Activated naive CD8-positive, alpha-beta T cell treated with anti-CD3 and anti-CD28 coated beads, Interleukin-2, amount 50 U/mL, for 24 hours (primary cell): ENCODE measurements at regions not wholly inside any gene's neighbourhood (a gene's known extent, or its start where the extent isn't known, plus 50 kb on each side); places are given as distances from the start of the nearest gene placed in this dataset.

Experiments
- ATAC-seq: fragments of 150-1000 bp; cut with Tn5 transposase; one replicate; pipeline ENCODE4 v1.10.0; 2021
- DNase-seq: peaks from one replicate; pipeline ENCODE4 v3.0.0; 2021
- H3K27ac Mint-ChIP-seq: one replicate; pipeline ENCODE4 v1.8.0; 2021; ENCODE audit warnings: mild to moderate bottlenecking, mixed read lengths
- H3K27me3 Mint-ChIP-seq: one replicate; pipeline ENCODE4 v1.8.0; 2021; ENCODE audit warnings: mixed read lengths
- H3K36me3 Mint-ChIP-seq: one replicate; pipeline ENCODE4 v1.8.0; 2021; ENCODE audit warnings: low read depth, mixed read lengths
- H3K4me1 Mint-ChIP-seq: one replicate; pipeline ENCODE4 v1.8.0; 2021; ENCODE audit warnings: mixed read lengths
- H3K4me3 Mint-ChIP-seq: one replicate; pipeline ENCODE4 v1.8.0; 2021; ENCODE audit warnings: mild to moderate bottlenecking, moderate library complexity, mixed read lengths
- H3K9me3 Mint-ChIP-seq: one replicate; pipeline ENCODE4 v1.8.0; 2021; ENCODE audit warnings: mixed read lengths

DNA sequence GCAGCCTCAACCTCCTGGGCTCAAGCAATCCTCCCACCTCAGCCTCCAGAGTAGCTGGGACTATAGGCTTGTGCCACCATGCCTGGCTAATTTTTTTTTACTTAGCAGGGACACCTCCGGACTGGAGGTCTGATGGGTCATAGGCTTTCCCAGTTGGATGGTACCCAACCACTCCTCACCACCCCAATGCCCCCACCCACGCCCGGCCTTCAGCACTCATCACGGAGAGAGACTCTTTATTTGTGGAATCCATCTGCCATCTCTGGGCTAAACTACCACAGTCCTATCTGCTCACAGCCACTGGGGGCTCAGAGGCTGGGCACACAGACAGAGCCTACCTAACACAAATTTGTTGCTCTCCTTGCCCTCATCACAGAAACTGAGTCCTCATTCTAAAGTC, 58.3 kb upstream of the STXBP1 start:
- Mint-ChIP-seq H3K36me3 (no peaks in the 10 kb centered on the region), H3K9me3 (no peaks in the 10 kb centered on the region), H3K4me1 (peaks cover 38% of the 10 kb centered on the region), H3K27me3 (no peaks in the 10 kb centered on the region), H3K27ac (no peak overlapping the region), H3K4me3 (no peak overlapping the region)
- no peak for ATAC-seq
- no peak for DNase-seq

DNA sequence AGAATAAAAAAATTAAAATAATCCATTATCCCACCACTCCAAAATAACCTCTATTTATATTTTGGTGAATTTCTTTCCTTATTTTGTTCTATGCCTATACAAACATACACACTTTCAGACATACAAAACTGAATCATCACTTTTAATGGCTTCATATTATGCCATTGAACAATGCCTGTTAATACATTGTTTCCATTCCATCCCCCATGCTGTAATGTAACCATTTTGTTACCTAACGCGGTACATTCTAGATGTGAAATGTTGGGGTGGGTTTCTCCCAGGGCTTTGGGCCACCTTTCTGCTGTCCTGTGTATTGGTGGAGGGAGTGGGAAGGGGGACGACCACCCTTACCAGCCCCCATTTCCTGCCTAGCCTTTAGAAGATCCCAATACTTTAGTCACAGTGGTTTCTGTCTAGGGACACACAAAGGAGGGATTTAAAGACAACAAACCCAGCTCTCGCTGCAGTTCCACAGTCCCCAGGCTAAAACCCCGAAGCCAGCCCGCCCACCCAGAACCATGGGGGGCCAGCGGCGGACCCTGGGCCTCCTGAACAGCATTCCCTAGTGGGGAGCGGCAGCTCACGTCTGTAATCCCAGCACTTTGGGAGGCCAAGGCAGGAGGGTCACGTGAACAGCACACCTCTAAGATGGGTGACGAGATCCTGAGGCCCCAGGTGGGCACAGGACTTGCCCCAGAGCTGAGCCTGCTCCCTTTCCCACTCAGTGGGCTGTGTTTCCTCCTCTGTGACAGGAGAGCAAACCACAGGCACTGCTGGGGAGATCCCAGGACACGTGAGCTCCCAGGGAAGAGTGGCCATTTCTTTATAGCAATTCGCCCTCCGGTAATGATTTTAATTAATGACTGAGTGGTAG, 56.9 kb upstream of the STXBP1 start:
- H3K36me3 Mint-ChIP-seq = no peaks in the 10 kb centered on the region
- H3K27ac Mint-ChIP-seq = peak overlapping the region; percentile 86
- DNase-seq = no peak
- no peaks in the 10 kb centered on the region for H3K9me3 Mint-ChIP-seq
- ATAC-seq = no peak
- H3K4me3 Mint-ChIP-seq = no peak overlapping the region
- no peaks in the 10 kb centered on the region for H3K27me3 Mint-ChIP-seq
- H3K4me1 Mint-ChIP-seq = peaks cover 40% of the 10 kb centered on the region

DNA sequence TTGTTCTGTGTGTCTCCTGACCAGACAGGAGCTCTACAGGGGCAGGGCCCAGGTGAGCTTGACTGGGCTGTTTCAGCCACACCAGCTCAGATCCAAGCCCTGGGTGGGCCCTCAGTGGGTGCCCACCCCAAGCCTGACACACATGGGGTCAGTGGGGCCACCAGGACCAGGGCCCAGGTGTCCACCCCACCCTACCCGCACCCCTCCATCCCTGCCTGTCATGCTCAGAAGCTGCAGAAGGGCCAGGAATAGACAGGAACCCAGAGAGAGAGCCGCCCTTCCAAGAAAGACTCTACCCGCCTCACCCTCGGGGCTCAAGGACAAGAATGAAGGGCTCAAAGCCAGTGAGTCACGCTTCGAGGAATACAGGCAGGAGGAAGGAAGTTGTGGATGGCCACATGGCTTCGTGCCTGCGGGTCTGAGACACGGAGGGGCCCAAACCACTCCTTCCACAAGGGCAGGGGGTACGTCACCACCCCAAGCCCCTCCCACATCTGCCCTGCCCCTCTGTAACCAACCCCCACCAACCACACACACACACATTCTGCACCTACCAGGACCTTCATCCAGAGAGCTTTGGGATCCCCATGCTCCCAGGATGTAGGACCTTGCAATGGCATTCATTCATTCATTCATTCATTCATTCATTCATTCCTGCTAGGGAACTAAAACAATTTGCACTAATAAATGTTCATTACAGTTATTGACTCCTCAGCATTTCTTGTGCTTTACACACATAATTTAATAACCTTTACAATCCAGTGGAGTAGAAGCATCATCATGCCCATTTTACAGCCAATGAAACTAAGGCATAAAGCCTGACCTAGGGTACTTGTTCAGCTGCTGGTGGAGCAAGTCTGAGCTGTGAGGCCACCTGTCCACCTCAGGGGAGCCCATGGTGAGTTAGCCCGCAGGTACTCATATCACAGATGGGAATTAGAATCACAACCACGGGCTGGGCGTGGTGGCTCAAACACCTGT, 55.9 kb upstream of the STXBP1 start:
- DNase-seq = peak; percentile 75
- no peaks in the 10 kb centered on the region for H3K36me3 Mint-ChIP-seq
- ATAC-seq = peak; percentile 86
- H3K4me1 Mint-ChIP-seq = peaks cover 44% of the 10 kb centered on the region
- peak overlapping the region; percentile 13 for H3K4me3 Mint-ChIP-seq
- no peaks in the 10 kb centered on the region for H3K9me3 Mint-ChIP-seq
- no peaks in the 10 kb centered on the region for H3K27me3 Mint-ChIP-seq
- peak overlapping the region; percentile 86 for H3K27ac Mint-ChIP-seq

DNA sequence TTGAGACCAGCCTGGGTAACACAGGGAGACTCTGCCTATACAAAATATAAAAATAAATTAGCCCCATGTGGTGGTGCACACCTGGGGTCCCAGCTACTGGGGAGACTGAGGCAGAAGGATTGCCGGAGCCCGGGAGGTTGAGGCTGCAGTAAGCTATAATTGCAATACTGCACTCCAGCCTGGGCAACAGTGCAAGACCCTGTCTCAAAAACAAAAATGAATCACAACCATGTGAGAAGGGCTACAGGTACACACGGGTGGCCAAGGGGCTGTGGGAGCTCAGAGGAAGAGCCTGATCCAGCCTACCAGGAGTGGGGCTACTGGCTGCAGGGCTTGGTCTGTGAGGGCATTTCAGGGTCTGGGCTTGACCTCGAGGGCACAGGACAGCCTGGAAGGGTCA, 55.2 kb upstream of the STXBP1 start:
- H3K27ac Mint-ChIP-seq = peak overlapping the region; percentile 64
- peak overlapping the region; percentile 13 for H3K4me3 Mint-ChIP-seq
- no peaks in the 10 kb centered on the region for H3K36me3 Mint-ChIP-seq
- ATAC-seq (no peak), DNase-seq (no peak)
- H3K9me3 Mint-ChIP-seq = no peaks in the 10 kb centered on the region
- H3K27me3 Mint-ChIP-seq = no peaks in the 10 kb centered on the region
- peaks cover 52% of the 10 kb centered on the region for H3K4me1 Mint-ChIP-seq

DNA sequence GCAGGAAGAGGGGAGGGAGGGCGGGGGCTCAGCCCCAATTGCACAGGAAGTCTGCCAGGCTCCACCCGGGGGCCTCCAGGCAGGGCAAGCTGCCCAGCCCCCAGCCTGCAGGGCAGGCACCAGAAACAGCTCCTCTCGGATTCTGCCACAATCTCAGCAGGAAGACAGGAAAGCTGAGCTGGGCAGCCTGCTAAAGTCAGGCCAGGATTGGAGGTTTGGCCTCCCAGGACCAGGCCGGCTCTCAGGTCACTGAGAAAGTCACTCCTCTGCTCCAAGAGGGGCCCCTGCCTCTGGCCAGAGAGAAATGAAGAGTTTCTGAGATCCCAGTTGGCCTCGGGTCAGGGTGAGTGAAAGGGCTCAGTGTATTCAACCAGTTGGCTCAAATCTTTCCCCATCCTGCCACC, 54.6 kb upstream of the STXBP1 start:
- Mint-ChIP-seq H3K27ac (peak overlapping the region; percentile 64), H3K36me3 (no peaks in the 10 kb centered on the region), H3K9me3 (no peaks in the 10 kb centered on the region), H3K4me1 (peaks cover 56% of the 10 kb centered on the region), H3K4me3 (no peak overlapping the region), H3K27me3 (no peaks in the 10 kb centered on the region)
- ATAC-seq (peak; percentile 22), DNase-seq (no peak)

DNA sequence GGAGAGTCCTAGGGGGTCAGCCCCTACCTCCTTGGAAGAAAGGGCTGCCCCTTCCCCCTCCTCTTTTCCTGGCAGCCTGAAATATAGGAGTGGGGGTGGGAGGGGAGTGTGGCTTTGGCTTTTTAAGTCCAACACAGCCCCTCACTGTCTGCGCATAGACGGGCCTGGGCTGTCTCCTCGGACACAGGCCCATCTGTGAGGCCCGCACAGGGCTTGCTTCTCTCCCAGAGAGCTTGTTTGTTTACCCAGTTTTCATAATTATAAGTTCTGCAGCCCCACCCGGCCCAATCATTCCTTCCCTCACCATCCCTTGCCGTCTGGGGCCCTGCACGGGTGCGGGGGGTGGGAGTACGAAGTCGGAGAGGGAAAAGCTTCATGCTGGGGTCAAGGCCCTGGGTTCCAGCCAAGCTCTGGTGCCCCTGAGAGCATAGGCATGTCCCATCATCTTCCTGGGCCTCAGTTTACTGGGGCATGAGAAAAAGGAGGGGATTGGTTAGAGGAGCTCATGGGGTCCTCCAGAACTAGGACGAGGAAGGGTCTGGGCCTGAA, 54.0 kb upstream of the STXBP1 start:
- Mint-ChIP-seq H3K27ac (peak overlapping the region; percentile 42), H3K27me3 (no peaks in the 10 kb centered on the region), H3K4me1 (peaks cover 56% of the 10 kb centered on the region), H3K36me3 (no peaks in the 10 kb centered on the region), H3K4me3 (no peak overlapping the region), H3K9me3 (no peaks in the 10 kb centered on the region)
- no peak for ATAC-seq
- DNase-seq = no peak

DNA sequence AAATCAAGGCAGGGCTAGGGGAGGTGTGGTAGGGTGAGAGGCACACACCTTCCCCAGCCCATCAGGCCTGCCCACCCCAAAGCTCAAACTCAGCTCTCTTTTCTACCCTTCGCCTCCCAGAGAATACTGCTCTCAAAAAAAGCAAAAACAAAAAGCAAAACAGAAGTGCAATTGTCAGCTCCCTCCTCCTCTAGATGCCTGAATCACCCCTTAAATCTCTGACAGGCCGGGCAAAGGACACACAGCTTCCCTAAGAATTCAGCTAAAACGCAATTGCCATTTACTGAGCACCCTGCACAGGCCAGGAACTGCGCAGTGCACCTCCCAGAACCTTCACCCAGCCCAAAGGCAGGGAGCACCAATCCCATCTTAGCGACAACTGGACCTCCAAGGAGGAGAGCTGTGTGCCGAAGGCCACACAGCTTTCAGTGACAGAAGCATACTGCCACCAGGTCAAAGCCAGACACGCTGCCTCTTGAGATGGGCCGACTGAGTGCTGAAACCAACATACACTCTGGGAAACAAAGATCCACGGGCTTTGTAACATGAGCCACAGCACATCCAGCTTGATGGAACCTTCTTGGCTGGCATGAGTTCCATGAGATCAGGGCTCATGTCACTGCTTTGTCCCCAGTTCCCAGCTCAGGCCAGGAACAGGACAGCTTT, 53.4 kb upstream of the STXBP1 start:
- ATAC-seq (no peak), DNase-seq (no peak)
- H3K9me3 Mint-ChIP-seq = no peaks in the 10 kb centered on the region
- H3K4me3 Mint-ChIP-seq = no peak overlapping the region
- H3K27ac Mint-ChIP-seq = no peak overlapping the region
- H3K27me3 Mint-ChIP-seq = no peaks in the 10 kb centered on the region
- H3K4me1 Mint-ChIP-seq = peaks cover 56% of the 10 kb centered on the region
- H3K36me3 Mint-ChIP-seq = no peaks in the 10 kb centered on the region

DNA sequence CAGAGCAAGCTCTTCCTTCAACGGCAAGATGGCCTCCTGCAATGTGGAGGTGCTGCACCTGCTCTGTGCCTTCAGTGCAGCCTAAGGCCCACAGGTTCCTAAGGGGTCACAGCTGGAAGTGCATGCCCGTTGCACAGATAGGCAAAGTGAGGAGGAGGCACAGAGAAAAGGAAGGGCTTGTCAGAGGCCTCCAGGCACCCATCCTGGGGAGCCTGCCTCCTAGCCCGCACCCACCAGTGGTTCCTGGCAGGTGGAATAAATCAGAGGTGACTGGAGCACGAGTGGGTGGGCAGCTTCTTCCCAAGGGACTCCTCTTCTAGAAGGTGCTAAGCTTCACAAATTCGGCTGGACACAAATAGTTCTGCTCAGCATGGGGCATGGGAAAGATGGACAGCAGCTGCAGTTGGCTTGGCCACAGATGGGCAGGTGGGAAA, 52.8 kb upstream of the STXBP1 start:
- ATAC-seq = no peak
- Mint-ChIP-seq H3K9me3 (no peaks in the 10 kb centered on the region), H3K27ac (no peak overlapping the region), H3K4me1 (peaks cover 56% of the 10 kb centered on the region), H3K27me3 (no peaks in the 10 kb centered on the region), H3K4me3 (no peak overlapping the region), H3K36me3 (no peaks in the 10 kb centered on the region)
- DNase-seq = no peak

DNA sequence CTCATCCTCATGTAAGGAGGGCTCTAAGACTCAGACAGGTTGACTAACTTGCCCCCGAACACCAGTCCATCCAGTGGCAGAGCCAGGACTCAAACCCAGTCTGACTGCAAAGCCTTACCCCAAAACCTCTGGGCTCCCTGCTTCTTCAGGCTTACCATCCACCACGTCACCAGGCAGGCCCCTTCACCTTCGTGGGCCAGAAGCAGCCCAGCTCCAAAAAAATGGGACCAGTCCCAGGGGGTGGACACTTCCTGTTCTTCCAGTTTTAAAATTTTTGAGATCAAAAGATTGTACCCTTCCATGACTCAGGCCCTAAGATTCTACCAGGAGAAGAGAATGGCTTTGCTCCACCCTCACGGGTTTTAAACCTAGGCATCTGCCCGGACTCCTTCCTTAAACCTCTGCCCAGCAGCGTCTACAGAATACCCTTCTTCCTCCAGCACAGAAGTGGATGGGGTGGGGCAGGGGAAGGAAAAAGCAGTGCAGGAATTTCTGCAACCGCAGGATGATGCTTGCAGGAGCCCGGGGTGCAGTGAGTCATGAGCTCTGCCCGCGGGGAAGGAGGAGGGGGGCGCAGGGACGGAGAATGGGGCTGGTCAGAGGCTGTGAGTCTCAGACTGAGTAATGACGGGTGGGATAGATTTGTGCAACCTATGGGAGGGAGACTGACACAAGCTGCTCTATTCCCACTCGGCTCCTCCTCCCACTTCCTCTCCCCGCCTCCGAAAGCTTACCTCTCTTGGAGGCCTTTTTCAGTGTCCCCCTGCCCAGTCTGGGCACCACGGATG, 50.4 kb upstream of the STXBP1 start:
- ATAC-seq = peak; percentile 57
- H3K4me1 Mint-ChIP-seq = peaks cover 36% of the 10 kb centered on the region

More for the DNA sequence above, 50.4 kb upstream of the STXBP1 start:
- Mint-ChIP-seq H3K9me3 (no peaks in the 10 kb centered on the region), H3K27me3 (no peaks in the 10 kb centered on the region), H3K4me3 (no peak overlapping the region), H3K36me3 (no peaks in the 10 kb centered on the region), H3K27ac (peak overlapping the region; percentile 39)
- DNase-seq = peak; percentile 34
